ENCODE measurements at regions not wholly inside any gene's neighbourhood (a gene's known extent, or its start where the extent isn't known, plus 50 kb on each side); places are given as distances from the start of the nearest gene placed in this dataset.

- Histone ChIP-seq H3K9ac (ENCODE audit: low read depth, low read length) (no peak overlapping the region), H3K4me3 (ENCODE audit: low read depth, low read length) (no peak overlapping the region), H3K27me3 (ENCODE audit: control insufficient read depth, insufficient read depth, low read length) (no peaks in the 10 kb centered on the region), H3K4me1 (ENCODE audit: control insufficient read depth, insufficient read depth, low read length) (peaks cover 35% of the 10 kb centered on the region), H3K27ac (ENCODE audit: low read depth, low read length) (peak overlapping the region; percentile 68), H3K36me3 (ENCODE audit: control insufficient read depth, insufficient read depth, low read length) (no peaks in the 10 kb centered on the region), H3K9me3 (ENCODE audit: control insufficient read depth, insufficient read depth, low read length) (no peaks in the 10 kb centered on the region)
These were observed 54.7 kb upstream of the PRDM11 start for GRCh38 chr11:45091563-45092403.

GRCh38 chr11:45092404-45092785 lies 54.0 kb upstream of the PRDM11 start:
- H3K36me3 ChIP-seq (ENCODE audit: control insufficient read depth, insufficient read depth, low read length), result no peaks in the 10 kb centered on the region
- no peak overlapping the region for H3K9ac ChIP-seq (ENCODE audit: low read depth, low read length)
- H3K4me1 ChIP-seq (ENCODE audit: control insufficient read depth, insufficient read depth, low read length), result peaks cover 29% of the 10 kb centered on the region
- no peak overlapping the region for H3K4me3 ChIP-seq (ENCODE audit: low read depth, low read length)
- H3K9me3 ChIP-seq (ENCODE audit: control insufficient read depth, insufficient read depth, low read length), result no peaks in the 10 kb centered on the region
- no peaks in the 10 kb centered on the region for H3K27me3 ChIP-seq (ENCODE audit: control insufficient read depth, insufficient read depth, low read length)
- peak overlapping the region; percentile 68 for H3K27ac ChIP-seq (ENCODE audit: low read depth, low read length)

GRCh38 chr11:45092901-45093760 lies 53.3 kb upstream of the PRDM11 start:
- H3K4me3 ChIP-seq (ENCODE audit: low read depth, low read length), result no peak overlapping the region
- H3K27me3 ChIP-seq (ENCODE audit: control insufficient read depth, insufficient read depth, low read length), result no peaks in the 10 kb centered on the region
- no peaks in the 10 kb centered on the region for H3K9me3 ChIP-seq (ENCODE audit: control insufficient read depth, insufficient read depth, low read length)
- H3K9ac ChIP-seq (ENCODE audit: low read depth, low read length), result no peak overlapping the region
- no peaks in the 10 kb centered on the region for H3K36me3 ChIP-seq (ENCODE audit: control insufficient read depth, insufficient read depth, low read length)
- peaks cover 22% of the 10 kb centered on the region for H3K4me1 ChIP-seq (ENCODE audit: control insufficient read depth, insufficient read depth, low read length)
- no peak overlapping the region for H3K27ac ChIP-seq (ENCODE audit: low read depth, low read length)

- H3K4me3 ChIP-seq (ENCODE audit: low read depth, low read length), result no peak overlapping the region
- H3K36me3 ChIP-seq (ENCODE audit: control insufficient read depth, insufficient read depth, low read length), result no peaks in the 10 kb centered on the region
- H3K4me1 ChIP-seq (ENCODE audit: control insufficient read depth, insufficient read depth, low read length), result peaks cover 21% of the 10 kb centered on the region
- no peaks in the 10 kb centered on the region for H3K9me3 ChIP-seq (ENCODE audit: control insufficient read depth, insufficient read depth, low read length)
- H3K9ac ChIP-seq (ENCODE audit: low read depth, low read length), result no peak overlapping the region
- no peak overlapping the region for H3K27ac ChIP-seq (ENCODE audit: low read depth, low read length)
- no peaks in the 10 kb centered on the region for H3K27me3 ChIP-seq (ENCODE audit: control insufficient read depth, insufficient read depth, low read length)
These were observed 52.5 kb upstream of the PRDM11 start for GRCh38 chr11:45093761-45094455.

- Histone ChIP-seq H3K27me3 (ENCODE audit: control insufficient read depth, insufficient read depth, low read length) (no peaks in the 10 kb centered on the region), H3K4me1 (ENCODE audit: control insufficient read depth, insufficient read depth, low read length) (peaks cover 21% of the 10 kb centered on the region), H3K4me3 (ENCODE audit: low read depth, low read length) (no peak overlapping the region), H3K9ac (ENCODE audit: low read depth, low read length) (no peak overlapping the region), H3K27ac (ENCODE audit: low read depth, low read length) (no peak overlapping the region), H3K9me3 (ENCODE audit: control insufficient read depth, insufficient read depth, low read length) (no peaks in the 10 kb centered on the region), H3K36me3 (ENCODE audit: control insufficient read depth, insufficient read depth, low read length) (no peaks in the 10 kb centered on the region)
These were observed 51.3 kb upstream of the PRDM11 start for GRCh38 chr11:45094958-45095690.

- Histone ChIP-seq H3K4me3 (ENCODE audit: low read depth, low read length) (no peak overlapping the region), H3K9ac (ENCODE audit: low read depth, low read length) (no peak overlapping the region), H3K4me1 (ENCODE audit: control insufficient read depth, insufficient read depth, low read length) (peaks cover 21% of the 10 kb centered on the region), H3K27ac (ENCODE audit: low read depth, low read length) (no peak overlapping the region), H3K27me3 (ENCODE audit: control insufficient read depth, insufficient read depth, low read length) (no peaks in the 10 kb centered on the region), H3K36me3 (ENCODE audit: control insufficient read depth, insufficient read depth, low read length) (no peaks in the 10 kb centered on the region), H3K9me3 (ENCODE audit: control insufficient read depth, insufficient read depth, low read length) (no peaks in the 10 kb centered on the region)
These were observed 50.8 kb upstream of the PRDM11 start for GRCh38 chr11:45095691-45096010.

- Histone ChIP-seq H3K36me3 (ENCODE audit: control insufficient read depth, insufficient read depth, low read length) (no peaks in the 10 kb centered on the region), H3K4me3 (ENCODE audit: low read depth, low read length) (no peak overlapping the region), H3K27me3 (ENCODE audit: control insufficient read depth, insufficient read depth, low read length) (no peaks in the 10 kb centered on the region), H3K4me1 (ENCODE audit: control insufficient read depth, insufficient read depth, low read length) (peaks cover 15% of the 10 kb centered on the region), H3K9ac (ENCODE audit: low read depth, low read length) (no peak overlapping the region), H3K27ac (ENCODE audit: low read depth, low read length) (no peak overlapping the region), H3K9me3 (ENCODE audit: control insufficient read depth, insufficient read depth, low read length) (no peaks in the 10 kb centered on the region)
These were observed 49.8 kb upstream of the PRDM11 start for GRCh38 chr11:45096636-45097035.

Data from HUES48 (cell line).